ENCODE measurements at regions not wholly inside any gene's neighbourhood (a gene's known extent, or its start where the extent isn't known, plus 50 kb on each side); places are given as distances from the start of the nearest gene placed in this dataset.
"Not testable (repeated sequence)": the region's sequence is repeated elsewhere in the genome, so short reads cannot be mapped to it uniquely, and the experiment has no call there.

- no peak for DNase-seq (ENCODE audit: low read depth)
These were observed 569.8 kb upstream of the ADAMTS16 start for GRCh38 chr5:4570047-4570995.

GRCh38 chr5:4571248-4571948 is 568.7 kb upstream of the ADAMTS16 start:
- no peak for DNase-seq (ENCODE audit: low read depth)

- DNase-seq (ENCODE audit: low read depth), result no peak
These were observed 567.6 kb upstream of the ADAMTS16 start for GRCh38 chr5:4572311-4573100.

GRCh38 chr5:4575608-4576007 is 564.5 kb upstream of the ADAMTS16 start:
- DNase-seq (ENCODE audit: low read depth), result no peak

GRCh38 chr5:4576161-4576748 is 563.9 kb upstream of the ADAMTS16 start:
- DNase-seq (ENCODE audit: low read depth), result no peak

- DNase-seq (ENCODE audit: low read depth), result no peak
These were observed 563.2 kb upstream of the ADAMTS16 start for GRCh38 chr5:4576908-4577307.

GRCh38 chr5:4579679-4580078 is 560.5 kb upstream of the ADAMTS16 start:
- DNase-seq (ENCODE audit: low read depth), result no peak

- no peak for DNase-seq (ENCODE audit: low read depth)
These were observed 559.4 kb upstream of the ADAMTS16 start for GRCh38 chr5:4580772-4581171.

- no peak for DNase-seq (ENCODE audit: low read depth)
These were observed 558.8 kb upstream of the ADAMTS16 start for GRCh38 chr5:4581289-4581688.

GRCh38 chr5:4584982-4585381 is 555.1 kb upstream of the ADAMTS16 start:
- no peak for DNase-seq (ENCODE audit: low read depth)

GRCh38 chr5:4613440-4613839 is 526.7 kb upstream of the ADAMTS16 start:
- no peak for DNase-seq (ENCODE audit: low read depth)

GRCh38 chr5:4614088-4614487 is 526.0 kb upstream of the ADAMTS16 start:
- no peak for DNase-seq (ENCODE audit: low read depth)

GRCh38 chr5:4615369-4615768 is 524.8 kb upstream of the ADAMTS16 start:
- DNase-seq (ENCODE audit: low read depth), result not testable (repeated sequence)

- DNase-seq (ENCODE audit: low read depth), result no peak
These were observed 514.8 kb upstream of the ADAMTS16 start for GRCh38 chr5:4625206-4625896.

- no peak for DNase-seq (ENCODE audit: low read depth)
These were observed 513.0 kb upstream of the ADAMTS16 start for GRCh38 chr5:4627131-4627530.

GRCh38 chr5:4627929-4628328 is 512.2 kb upstream of the ADAMTS16 start:
- no peak for DNase-seq (ENCODE audit: low read depth)

GRCh38 chr5:4628645-4629385 is 511.3 kb upstream of the ADAMTS16 start:
- no peak for DNase-seq (ENCODE audit: low read depth)

GRCh38 chr5:4630031-4630430 is 510.1 kb upstream of the ADAMTS16 start:
- DNase-seq (ENCODE audit: low read depth), result no peak

GRCh38 chr5:4634342-4634741 is 505.8 kb upstream of the ADAMTS16 start:
- DNase-seq (ENCODE audit: low read depth), result no peak

GRCh38 chr5:4636378-4636777 is 503.8 kb upstream of the ADAMTS16 start:
- DNase-seq (ENCODE audit: low read depth), result no peak

GRCh38 chr5:4639946-4640345 is 500.2 kb upstream of the ADAMTS16 start:
- DNase-seq (ENCODE audit: low read depth), result no peak

Data from EH (cell line).